Stimulated activated naive CD8-positive, alpha-beta T cell treated with anti-CD3 and anti-CD28 coated beads, Interleukin-15, Interleukin-2, amounts not matched to agents 100 U/mL and 50 U/mL, for 24 hours (primary cell): ENCODE measurements at regions not wholly inside any gene's neighbourhood (a gene's known extent, or its start where the extent isn't known, plus 50 kb on each side); places are given as distances from the start of the nearest gene placed in this dataset.
"Not testable (repeated sequence)": the region's sequence is repeated elsewhere in the genome, so short reads cannot be mapped to it uniquely, and the experiment has no call there.

ENCODE experiments used
- ATAC-seq: fragments of 150-1000 bp; cut with Tn5 transposase; one replicate; pipeline ENCODE4 v1.10.0; 2021
- DNase-seq: peaks from one replicate; pipeline ENCODE4 v3.0.0; 2021

DNA sequence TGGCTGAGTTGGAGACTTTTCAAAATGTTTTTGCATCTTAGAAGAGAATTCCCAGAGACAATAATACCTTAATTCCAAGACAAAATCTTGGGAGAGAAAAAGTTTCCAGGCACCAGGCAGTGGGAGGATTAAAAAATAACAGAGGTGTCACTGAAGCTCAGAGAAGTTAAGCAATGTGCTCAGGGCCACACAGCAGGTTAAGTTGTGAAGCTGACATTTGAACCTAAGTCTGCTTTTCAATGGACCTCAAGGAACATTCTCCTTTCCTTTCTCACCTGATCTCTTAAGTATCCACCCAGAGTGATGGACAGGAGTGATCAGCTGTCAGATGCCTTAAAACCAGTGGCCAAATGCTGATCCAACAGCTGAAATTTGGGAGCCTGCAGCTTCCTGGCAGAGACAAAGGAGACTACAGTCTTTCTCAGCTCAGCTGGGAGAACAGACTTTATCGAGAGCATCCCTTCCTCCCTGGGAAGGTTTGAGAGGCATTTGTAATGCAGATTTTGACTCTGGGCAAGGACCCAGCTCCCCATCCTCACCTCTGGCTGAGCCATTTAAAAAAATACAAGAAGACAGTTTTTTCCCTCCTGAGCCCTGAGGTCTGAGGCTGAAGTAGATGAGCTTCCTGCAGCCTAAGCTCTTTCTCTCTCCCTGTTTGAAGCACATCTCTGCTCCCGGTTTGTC is 174.9 kb upstream of the RPH3A start:
- ATAC-seq (no peak), DNase-seq (no peak)

DNA sequence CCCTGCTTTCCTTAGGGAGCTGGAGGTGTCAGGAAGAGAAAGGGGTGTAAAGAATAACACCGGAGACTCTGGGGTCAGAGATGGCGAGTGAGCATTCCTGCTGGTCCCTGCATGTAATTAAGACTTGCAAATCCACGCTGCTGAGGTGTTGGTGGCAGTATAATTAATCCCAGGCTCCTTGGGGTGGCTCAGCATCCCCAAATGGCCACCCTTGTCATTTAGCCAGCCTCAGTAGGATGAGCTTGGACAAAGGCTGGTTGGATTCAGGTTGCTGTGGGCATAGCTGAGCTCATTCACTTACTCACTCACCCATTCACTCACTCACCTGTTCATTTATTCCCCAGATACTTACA is 174.4 kb upstream of the RPH3A start:
- ATAC-seq, result no peak
- no peak for DNase-seq

- no peak for DNase-seq
- ATAC-seq, result no peak
Observed at GRCh38 chr12:112627851-112628250, 163.7 kb upstream of the RPH3A start.

GRCh38 chr12:112631974-112632373 is 159.6 kb upstream of the RPH3A start:
- DNase-seq, ATAC-seq: not testable (repeated sequence)

DNA sequence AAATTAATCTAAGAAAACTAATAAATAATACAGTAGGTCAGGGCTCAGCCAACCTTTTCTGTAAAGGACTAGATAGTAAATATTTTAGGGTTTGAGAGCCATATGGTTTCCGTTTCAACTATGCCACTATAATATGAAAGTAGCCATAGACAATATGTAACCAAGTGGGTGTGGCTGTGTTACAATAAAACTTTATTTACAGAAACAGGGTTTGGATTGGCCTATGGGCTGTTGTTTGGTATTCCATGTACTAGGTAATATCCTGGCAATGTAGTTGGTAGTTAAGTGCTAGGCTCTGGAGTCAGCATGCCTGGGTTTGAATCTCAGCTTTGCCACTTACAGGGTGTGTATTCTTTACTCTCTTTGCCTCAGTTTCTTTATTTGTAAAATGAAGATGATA is 156.5 kb upstream of the RPH3A start:
- DNase-seq (no peak), ATAC-seq (no peak)

DNA sequence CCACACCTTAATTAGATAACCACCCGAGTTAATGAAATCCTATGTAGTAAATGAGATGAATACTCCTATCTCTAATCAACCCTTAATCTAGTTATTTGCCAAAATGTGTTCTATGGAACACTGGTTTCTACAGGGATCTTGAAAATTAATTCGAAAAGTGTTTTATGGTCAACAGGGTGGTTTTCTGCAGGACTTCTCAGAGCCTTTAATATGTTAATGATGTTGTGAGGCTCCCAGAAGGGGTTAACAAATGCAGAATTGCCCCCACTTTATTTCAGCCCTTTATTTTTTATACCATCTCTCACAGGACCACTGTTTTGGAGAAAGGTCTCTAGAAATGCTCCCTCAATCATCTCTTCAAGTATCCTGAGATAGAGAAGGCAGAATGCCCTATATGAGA is 153.1 kb upstream of the RPH3A start:
- DNase-seq (no peak), ATAC-seq (no peak)

GRCh38 chr12:112645586-112645985 is 146.0 kb upstream of the RPH3A start:
- no peak for ATAC-seq
- DNase-seq, result no peak

GRCh38 chr12:112656141-112656540 is 135.4 kb upstream of the RPH3A start:
- DNase-seq, result no peak
- ATAC-seq, result no peak

DNA sequence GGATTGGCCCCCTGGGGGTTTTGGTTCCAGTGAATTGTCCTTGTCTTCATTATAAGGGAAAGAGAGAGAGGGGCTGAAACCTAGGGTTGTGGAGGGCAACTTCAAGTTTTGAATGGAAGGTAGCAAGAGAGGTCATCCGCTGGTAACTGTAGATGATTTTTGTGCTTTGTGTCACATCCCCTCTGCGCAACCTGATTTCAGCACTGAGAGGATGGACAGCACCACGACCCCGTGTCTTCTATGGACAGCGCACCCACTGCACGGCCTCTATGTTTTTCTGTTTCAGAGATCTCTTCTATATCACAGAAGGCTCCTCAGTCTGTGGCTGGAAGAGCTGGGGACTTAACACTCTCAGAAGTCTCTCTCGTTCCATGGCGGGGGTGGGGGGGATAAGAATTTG is 127.0 kb upstream of the RPH3A start:
- DNase-seq (peak; percentile 7), ATAC-seq (no peak)

DNA sequence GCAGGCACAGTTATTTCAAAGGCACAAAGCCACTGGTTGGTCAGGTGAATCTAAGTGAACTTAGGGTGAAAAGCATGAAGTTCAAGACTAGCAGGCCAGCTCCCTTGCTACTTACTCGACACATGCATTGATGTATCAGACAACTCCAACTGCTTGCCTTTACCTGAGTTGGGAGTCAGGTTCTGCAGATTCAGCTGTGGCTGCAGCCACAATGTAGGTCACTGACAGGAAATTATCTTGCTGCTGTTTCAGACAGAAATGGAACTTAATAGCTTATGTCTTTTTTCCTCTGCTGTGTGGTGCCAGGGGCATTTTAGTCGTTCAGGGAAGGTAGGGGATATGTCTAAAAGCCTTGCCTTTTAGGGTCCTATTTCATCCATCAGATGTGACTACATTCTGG is 125.6 kb upstream of the RPH3A start:
- DNase-seq (no peak), ATAC-seq (no peak)

- no peak for ATAC-seq
- DNase-seq, result no peak
Observed at GRCh38 chr12:112671564-112671963, 120.0 kb upstream of the RPH3A start.

GRCh38 chr12:112674539-112674938 is 117.0 kb upstream of the RPH3A start:
- ATAC-seq (no peak), DNase-seq (no peak)

- DNase-seq (no peak), ATAC-seq (no peak)
Observed at GRCh38 chr12:112676507-112676906, 115.0 kb upstream of the RPH3A start.

- DNase-seq, result no peak
- ATAC-seq, result no peak
Observed at GRCh38 chr12:112677050-112677765, 114.3 kb upstream of the RPH3A start.

DNA sequence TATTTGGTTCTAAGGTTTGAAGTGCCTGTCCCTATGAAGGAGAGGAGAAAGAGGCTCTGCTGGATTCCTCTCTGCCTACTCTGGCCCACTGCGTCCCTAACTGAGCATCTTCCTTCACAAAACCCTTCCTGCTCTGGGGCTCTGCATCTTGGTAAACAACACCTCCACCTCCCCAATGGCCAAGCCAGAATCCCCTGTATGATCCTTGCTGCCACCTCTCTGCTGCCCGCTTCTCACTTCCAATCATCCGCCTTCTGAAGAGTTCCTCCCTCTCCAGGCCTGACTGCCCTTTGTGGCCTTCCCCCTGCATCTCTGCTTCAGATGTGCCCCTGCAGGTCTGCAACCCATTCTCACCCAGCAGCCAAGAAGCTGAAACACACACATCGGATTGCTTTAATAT is 110.6 kb upstream of the RPH3A start:
- DNase-seq, result no peak
- no peak for ATAC-seq

DNA sequence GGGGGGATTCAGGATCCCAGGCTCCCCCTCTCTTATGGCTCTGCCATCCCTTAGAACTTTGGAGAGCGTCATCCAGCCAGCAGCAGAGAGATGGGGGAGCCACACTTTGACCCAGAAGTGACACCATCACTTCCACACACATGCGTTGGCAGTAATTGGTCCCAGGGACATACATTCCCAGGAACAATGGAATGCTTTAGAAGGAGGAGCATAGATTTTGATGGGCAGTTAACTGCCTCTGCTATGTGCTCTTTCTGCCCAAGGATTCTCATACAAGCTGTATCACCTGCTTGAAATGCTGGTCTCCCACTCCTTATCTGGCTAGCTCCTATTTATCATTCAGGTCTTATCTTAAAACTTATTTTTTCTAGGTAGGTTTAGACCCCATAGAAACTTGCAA is 109.0 kb upstream of the RPH3A start:
- DNase-seq (no peak), ATAC-seq (no peak)

DNA sequence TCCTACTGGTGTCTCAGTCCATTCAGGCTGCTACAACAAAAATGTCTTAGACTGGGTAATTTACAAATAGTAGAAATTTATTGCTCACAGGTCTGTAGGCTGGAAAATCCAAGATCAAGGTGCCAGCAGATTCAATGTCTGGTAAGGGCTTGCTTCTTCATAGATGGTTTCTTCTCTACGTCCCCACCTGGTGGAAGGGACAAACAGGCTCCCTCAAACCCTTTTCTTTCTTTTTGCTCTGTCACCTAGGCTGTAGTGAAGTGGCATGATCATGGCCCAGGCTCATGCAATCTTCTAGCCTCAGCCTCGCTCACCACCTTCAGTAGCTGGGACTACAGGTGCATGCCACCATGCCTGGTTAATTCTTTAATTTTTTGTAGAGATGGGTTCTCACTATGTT is 106.8 kb upstream of the RPH3A start:
- DNase-seq (no peak), ATAC-seq (no peak)

- ATAC-seq, result no peak
- DNase-seq, result no peak
Observed at GRCh38 chr12:112685321-112685720, 106.2 kb upstream of the RPH3A start.

DNA sequence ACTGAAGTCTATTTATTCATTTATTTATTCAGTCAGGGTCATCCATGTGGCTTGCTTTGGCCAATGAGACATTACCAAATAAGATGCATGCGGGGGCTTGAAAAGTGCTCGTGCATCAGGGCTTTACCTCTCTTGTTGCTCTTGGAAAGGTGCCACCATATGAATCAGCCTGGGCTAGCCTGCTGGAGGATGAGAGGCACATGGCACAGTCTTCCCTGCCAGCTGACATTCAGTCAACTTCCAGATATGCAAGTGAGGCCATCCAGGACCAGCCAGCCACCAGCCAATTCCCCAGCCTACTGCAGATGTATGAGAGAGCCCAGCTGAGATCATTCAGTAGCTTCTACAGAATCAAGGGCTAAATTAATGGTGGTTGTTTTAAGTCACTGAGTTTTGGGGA is 105.2 kb upstream of the RPH3A start:
- DNase-seq, result no peak
- ATAC-seq, result no peak

DNA sequence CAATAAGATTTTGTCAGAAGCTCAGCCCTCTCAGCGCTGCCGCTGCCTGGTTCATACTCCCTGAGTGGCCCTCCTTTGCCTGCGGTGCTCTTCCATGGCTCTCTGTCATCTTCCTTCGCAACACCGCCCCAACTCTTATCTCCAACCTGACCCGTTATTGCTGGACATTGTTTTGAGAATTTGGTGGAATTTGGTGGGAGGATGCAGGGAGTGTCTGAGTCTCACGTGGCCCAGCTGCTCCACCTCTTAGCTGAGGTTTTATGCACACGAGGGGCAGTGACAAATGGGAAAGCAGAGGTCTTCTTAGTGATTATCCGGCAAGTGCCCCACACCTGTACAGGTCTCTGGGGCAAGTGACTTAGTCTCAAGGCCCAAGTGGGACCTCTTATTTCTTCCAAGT is 97.5 kb upstream of the RPH3A start:
- DNase-seq, result no peak
- ATAC-seq, result no peak

GRCh38 chr12:112697441-112697840 is 94.1 kb upstream of the RPH3A start:
- not testable (repeated sequence) for DNase-seq

GRCh38 chr12:112705037-112705632 is 86.4 kb upstream of the RPH3A start:
- DNase-seq (no peak), ATAC-seq (no peak)

More at GRCh38 chr12:112697441-112697840, 94.1 kb upstream of the RPH3A start:
- not testable (repeated sequence) for ATAC-seq

DNA sequence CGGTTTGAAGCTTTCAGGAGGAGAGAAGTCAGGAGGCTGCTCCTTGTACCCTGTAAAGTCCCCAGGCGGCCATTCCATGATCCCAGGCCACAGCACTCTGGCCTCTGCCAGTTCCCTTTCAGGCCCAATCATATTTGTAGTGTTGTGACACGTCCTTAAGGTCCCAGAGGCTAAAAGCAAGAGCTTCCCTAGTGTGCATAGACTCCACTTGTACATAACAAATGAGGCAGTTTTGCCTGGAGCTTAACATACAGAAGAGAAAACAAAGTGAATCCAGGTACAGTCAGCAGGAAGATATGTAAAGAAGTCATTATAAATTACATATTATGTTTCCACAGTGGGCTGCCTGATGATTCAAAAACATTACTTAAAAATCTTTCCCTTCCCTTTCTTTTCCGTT is 81.1 kb upstream of the RPH3A start:
- ATAC-seq (no peak), DNase-seq (no peak)

DNA sequence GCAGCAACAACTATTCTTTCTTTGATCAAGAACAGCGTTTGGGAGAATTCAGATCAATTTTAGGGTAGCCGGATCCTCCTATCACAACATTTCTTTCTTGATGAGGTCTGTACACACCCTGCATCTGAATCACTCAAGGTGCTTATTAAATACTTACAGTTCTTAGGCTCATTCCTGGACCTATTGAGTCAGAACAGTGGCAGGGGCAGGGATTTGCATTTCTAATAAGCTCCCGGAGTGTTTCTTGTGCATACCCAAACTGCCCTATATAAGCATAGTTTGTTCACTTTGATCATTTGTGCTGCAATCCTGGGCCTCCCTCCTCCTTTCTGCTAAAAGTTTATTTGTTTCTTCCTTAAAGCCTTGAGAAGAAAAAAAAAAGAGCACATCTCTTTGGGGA is 80.5 kb upstream of the RPH3A start:
- ATAC-seq (no peak), DNase-seq (no peak)
